Caco-2 (cell line): ENCODE measurements at regions not wholly inside any gene's neighbourhood (a gene's known extent, or its start where the extent isn't known, plus 50 kb on each side); places are given as distances from the start of the nearest gene placed in this dataset.

Experiments used
- BruUV-seq: library from RNA; stranded (reverse); fragments of 400-500 nt; replicated peaks from 2 replicates; lab custom pipeline; 2021; lab: Mats Ljungman, UMichigan
- CTCF ChIA-PET: fragments of 300-600 bp; sonication (Branson Sonifier 250); formaldehyde crosslinking; loops from one replicate; lab custom pipeline; 2022; ENCODE audit warnings: antibody characterized with exemption; lab: Charles Lee
- POLR2A ChIA-PET: fragments of 300-600 bp; sonication (Branson Sonifier 250); formaldehyde crosslinking; loops from one replicate; lab custom pipeline; 2022; ENCODE audit warnings: antibody characterized with exemption; lab: Charles Lee
- DNase-seq, 2 experiments: peaks; one replicate each; pipeline versions ENCODE4 v3.0.0 to v3.0.0-alpha.2; 2020 to 2022
- H3K27me3 ChIP-seq: replicated peaks from 2 replicates; pipeline ENCODE4 v1.6.0; 2011; ENCODE audit warnings: low read length; ENCODE audit not compliant: control insufficient read depth, insufficient read depth
- H3K36me3 ChIP-seq: 2 replicates; pipeline ENCODE4 v1.5.1; 2011; ENCODE audit warnings: low read length; ENCODE audit not compliant: control insufficient read depth, insufficient read depth
- H3K4me1 ChIP-seq: fragments of 250-450 bp; sonication (Bioruptor Pico); 2 replicates; pipeline ENCODE4 v1.5.1; 2020; ENCODE audit warnings: mild to moderate bottlenecking
- H3K4me3 ChIP-seq: 2 replicates; pipeline ENCODE4 v1.5.1; 2011; ENCODE audit warnings: low read depth, mild to moderate bottlenecking, control low read depth, low read length
- H3K9me3 ChIP-seq: fragments of 250-450 bp; sonication (Bioruptor Pico); 2 replicates; pipeline ENCODE4 v1.5.1; 2020; ENCODE audit warnings: mild to moderate bottlenecking, moderate library complexity
- H3K27ac Mint-ChIP-seq: one replicate; pipeline ENCODE4 v1.8.0; 2022; ENCODE audit warnings: mixed read lengths; ENCODE audit not compliant: unreplicated experiment
- H3K27me3 Mint-ChIP-seq: one replicate; pipeline ENCODE4 v1.8.0; 2022; ENCODE audit warnings: mixed read lengths; ENCODE audit not compliant: insufficient read depth, unreplicated experiment
- H3K36me3 Mint-ChIP-seq: one replicate; pipeline ENCODE4 v1.8.0; 2022; ENCODE audit warnings: mild to moderate bottlenecking, mixed read lengths; ENCODE audit not compliant: insufficient read depth, unreplicated experiment
- H3K4me1 Mint-ChIP-seq: one replicate; pipeline ENCODE4 v1.8.0; 2022; ENCODE audit warnings: low read depth, mixed read lengths; ENCODE audit not compliant: unreplicated experiment
- H3K4me3 Mint-ChIP-seq: one replicate; pipeline ENCODE4 v1.8.0; 2022; ENCODE audit warnings: mild to moderate bottlenecking, moderate library complexity, mixed read lengths; ENCODE audit not compliant: unreplicated experiment
- H3K9me3 Mint-ChIP-seq: one replicate; pipeline ENCODE4 v1.8.0; 2022; ENCODE audit warnings: mixed read lengths; ENCODE audit not compliant: unreplicated experiment
- intact Hi-C: fragments of 100-400 bp; cut with micrococcal nuclease; formaldehyde crosslinking; loops from one replicate; pipeline ENCODE4 v1.10.0; 2022; ENCODE audit not compliant: unreplicated experiment
- TF ChIP-seq, protein P1 (sequence below), 2 experiments: fragments of 200-600 bp in 1 of 2; IDR thresholded peaks; 1 replicate in 1 of 2; 2 replicates in 1 of 2; pipeline versions ENCODE4 v1.5.1 to v1.8.0; 2011 to 2022; ENCODE audit warnings: antibody characterized with exemption in 1 of 2, control low read depth in 1 of 2, inconsistent platforms in 1 of 2, low read depth in 1 of 2, low read length in 1 of 2, mild to moderate bottlenecking in 1 of 2, moderate library complexity in 1 of 2; ENCODE audit not compliant: insufficient read depth in 1 of 2, severe bottlenecking in 1 of 2, unreplicated experiment in 1 of 2

GRCh38 chr12:118742431-118742830 is 238.9 kb upstream of the SRRM4 start:
- ChIA-PET POLR2A (no interaction called here), CTCF (no interaction called here)
- no peak overlapping the region for H3K4me3 Mint-ChIP-seq
- H3K9me3 ChIP-seq, result no peaks in the 10 kb centered on the region
- no peaks in the 10 kb centered on the region for H3K36me3 Mint-ChIP-seq
- no peak overlapping the region for H3K4me3 ChIP-seq
- TF ChIP-seq, protein P1, sequence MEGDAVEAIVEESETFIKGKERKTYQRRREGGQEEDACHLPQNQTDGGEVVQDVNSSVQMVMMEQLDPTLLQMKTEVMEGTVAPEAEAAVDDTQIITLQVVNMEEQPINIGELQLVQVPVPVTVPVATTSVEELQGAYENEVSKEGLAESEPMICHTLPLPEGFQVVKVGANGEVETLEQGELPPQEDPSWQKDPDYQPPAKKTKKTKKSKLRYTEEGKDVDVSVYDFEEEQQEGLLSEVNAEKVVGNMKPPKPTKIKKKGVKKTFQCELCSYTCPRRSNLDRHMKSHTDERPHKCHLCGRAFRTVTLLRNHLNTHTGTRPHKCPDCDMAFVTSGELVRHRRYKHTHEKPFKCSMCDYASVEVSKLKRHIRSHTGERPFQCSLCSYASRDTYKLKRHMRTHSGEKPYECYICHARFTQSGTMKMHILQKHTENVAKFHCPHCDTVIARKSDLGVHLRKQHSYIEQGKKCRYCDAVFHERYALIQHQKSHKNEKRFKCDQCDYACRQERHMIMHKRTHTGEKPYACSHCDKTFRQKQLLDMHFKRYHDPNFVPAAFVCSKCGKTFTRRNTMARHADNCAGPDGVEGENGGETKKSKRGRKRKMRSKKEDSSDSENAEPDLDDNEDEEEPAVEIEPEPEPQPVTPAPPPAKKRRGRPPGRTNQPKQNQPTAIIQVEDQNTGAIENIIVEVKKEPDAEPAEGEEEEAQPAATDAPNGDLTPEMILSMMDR (IDR thresholded peaks at IDR 0.05; ENCODE audit: insufficient read depth in 1 of 2, low read depth in 1 of 2, low read length in 1 of 2, severe bottlenecking in 1 of 2, unreplicated experiment in 1 of 2), result no peak
- no peaks in the 10 kb centered on the region for H3K27me3 ChIP-seq
- H3K27ac Mint-ChIP-seq, result no peak overlapping the region
- intact Hi-C loops, result no loop called here
- H3K4me1 Mint-ChIP-seq, result no peaks in the 10 kb centered on the region
- no TSS peak for BruUV-seq
- peaks cover 3% of the 10 kb centered on the region for H3K27me3 Mint-ChIP-seq
- H3K36me3 ChIP-seq, result no peaks in the 10 kb centered on the region
- no peak for DNase-seq
- no peaks in the 10 kb centered on the region for H3K4me1 ChIP-seq
- peaks cover 9% of the 10 kb centered on the region for H3K9me3 Mint-ChIP-seq

GRCh38 chr12:118743896-118744700 is 237.2 kb upstream of the SRRM4 start:
- ChIA-PET POLR2A (no interaction called here), CTCF (no interaction called here)
- Mint-ChIP-seq H3K36me3 (no peaks in the 10 kb centered on the region), H3K27me3 (peaks cover 3% of the 10 kb centered on the region), H3K4me3 (no peak overlapping the region), H3K9me3 (peaks cover 9% of the 10 kb centered on the region), H3K27ac (no peak overlapping the region), H3K4me1 (no peaks in the 10 kb centered on the region)
- H3K27me3 ChIP-seq, result no peaks in the 10 kb centered on the region
- intact Hi-C loops, result no loop called here
- H3K4me3 ChIP-seq, result no peak overlapping the region
- DNase-seq, result no peak
- no peaks in the 10 kb centered on the region for H3K4me1 ChIP-seq
- H3K9me3 ChIP-seq, result no peaks in the 10 kb centered on the region
- TF ChIP-seq, protein P1 (IDR thresholded peaks at IDR 0.05; ENCODE audit: insufficient read depth in 1 of 2, low read depth in 1 of 2, low read length in 1 of 2, severe bottlenecking in 1 of 2, unreplicated experiment in 1 of 2), result no peak
- H3K36me3 ChIP-seq, result no peaks in the 10 kb centered on the region
- BruUV-seq, result no TSS peak

DNA sequence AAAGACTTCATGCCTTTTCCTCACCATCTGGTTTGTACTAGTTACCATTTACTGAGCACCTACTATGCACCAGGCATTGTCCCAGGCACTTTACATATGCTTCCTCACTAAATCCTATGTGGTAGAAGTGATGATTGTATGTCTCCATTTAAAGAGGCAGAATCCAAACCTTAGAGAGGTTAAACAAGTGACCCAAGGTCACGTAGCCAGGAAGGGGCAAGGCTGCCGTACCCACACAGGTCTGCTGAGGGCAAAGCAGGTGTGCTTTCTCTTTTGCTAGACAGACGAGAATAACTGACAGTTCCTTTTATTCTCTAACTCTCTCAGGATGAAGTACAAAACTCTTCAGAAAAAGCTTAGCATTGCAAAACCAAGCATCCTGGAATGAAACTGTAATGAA is 235.2 kb upstream of the SRRM4 start:
- Mint-ChIP-seq H3K4me1 (no peaks in the 10 kb centered on the region), H3K4me3 (no peak overlapping the region), H3K9me3 (peaks cover 9% of the 10 kb centered on the region), H3K36me3 (no peaks in the 10 kb centered on the region), H3K27me3 (peaks cover 6% of the 10 kb centered on the region), H3K27ac (no peak overlapping the region)
- no peak for DNase-seq
- ChIA-PET POLR2A (no interaction called here), CTCF (no interaction called here)
- TF ChIP-seq, protein P1 (IDR thresholded peaks at IDR 0.05; ENCODE audit: insufficient read depth in 1 of 2, low read depth in 1 of 2, low read length in 1 of 2, severe bottlenecking in 1 of 2, unreplicated experiment in 1 of 2), result no peak
- no peak overlapping the region for H3K4me3 ChIP-seq
- no peaks in the 10 kb centered on the region for H3K4me1 ChIP-seq
- no peaks in the 10 kb centered on the region for H3K9me3 ChIP-seq
- no peaks in the 10 kb centered on the region for H3K36me3 ChIP-seq
- no peaks in the 10 kb centered on the region for H3K27me3 ChIP-seq
- BruUV-seq, result no TSS peak
- intact Hi-C loops, result no loop called here
